ENCODE measurements at regions not wholly inside any gene's neighbourhood (a gene's known extent, or its start where the extent isn't known, plus 50 kb on each side); places are given as distances from the start of the nearest gene placed in this dataset.

- no peak for TF ChIP-seq REST (IDR thresholded peaks at IDR 0.05; ENCODE audit: unreplicated experiment)
These were observed 166.8 kb downstream of the SOX9 start (continued) for GRCh38 chr17:72287586-72287985.

- H3K4me2 ChIP-seq: no peak overlapping the region
- H3K9me2 ChIP-seq (ENCODE audit: insufficient read depth): peaks cover 24% of the 10 kb centered on the region
- H3K4me3 Mint-ChIP-seq: no peak overlapping the region
- H3K4me3 ChIP-seq: no peak overlapping the region
- peaks cover 4% of the 10 kb centered on the region for H3K27me3 Mint-ChIP-seq (ENCODE audit: insufficient read depth, low read depth, poor library complexity)
- H3K4me1 ChIP-seq (ENCODE audit: insufficient read depth): peaks cover 8% of the 10 kb centered on the region; the same call in 1 of the 2 replicates
- H4K20me1 ChIP-seq (replicated peaks; ENCODE audit: insufficient read depth): no peaks in the 10 kb centered on the region
- no peaks in the 10 kb centered on the region for H3K27me3 ChIP-seq (ENCODE audit: insufficient read depth)
- no peak overlapping the region for H3K27ac Mint-ChIP-seq
- H3K36me3 ChIP-seq (ENCODE audit: insufficient read depth): no peaks in the 10 kb centered on the region
- no peaks in the 10 kb centered on the region for H3K79me2 ChIP-seq (replicated peaks; ENCODE audit: insufficient read depth)
- ATAC-seq: no peak
- no peak for DNase-seq (ENCODE audit: low spot score)
- H3K4me1 Mint-ChIP-seq: peaks cover 4% of the 10 kb centered on the region
- H3K36me3 Mint-ChIP-seq (ENCODE audit: low read depth): no peaks in the 10 kb centered on the region
- H3F3A ChIP-seq (replicated peaks; ENCODE audit: low read depth): no peaks in the 10 kb centered on the region
- no peak overlapping the region for H3K27ac ChIP-seq (ENCODE audit: low read depth)
- H3K9me3 Mint-ChIP-seq: no peaks in the 10 kb centered on the region
- H2AFZ ChIP-seq: no peak overlapping the region
- TF ChIP-seq ZNF331 (CRISPR knock-in tag; IDR thresholded peaks at IDR 0.05; ENCODE audit: low read depth) (no peak), EZH2phosphoT487 (IDR thresholded peaks at IDR 0.05; ENCODE audit: unreplicated experiment) (no peak), EZH2 (IDR thresholded peaks at IDR 0.05; ENCODE audit: low read depth, unreplicated experiment) (no peak), CTCF (conservative IDR thresholded peaks at IDR 0.05; ENCODE audit: low read depth in 2 of 2) (no peak), ZNF114 (CRISPR knock-in tag; IDR thresholded peaks at IDR 0.05) (no peak)
These were observed 173.7 kb downstream of the SOX9 start for GRCh38 chr17:72294487-72294893.

- Histone ChIP-seq H3K4me2 (no peak overlapping the region), H3K9me2 (ENCODE audit: insufficient read depth) (peaks cover 21% of the 10 kb centered on the region), H3K79me2 (replicated peaks; ENCODE audit: insufficient read depth) (no peaks in the 10 kb centered on the region), H3K27me3 (ENCODE audit: insufficient read depth) (no peaks in the 10 kb centered on the region), H4K20me1 (replicated peaks; ENCODE audit: insufficient read depth) (no peaks in the 10 kb centered on the region), H3F3A (replicated peaks; ENCODE audit: low read depth) (no peaks in the 10 kb centered on the region), H2AFZ (no peak overlapping the region), H3K4me1 (ENCODE audit: insufficient read depth) (no peaks in the 10 kb centered on the region), H3K4me3 (no peak overlapping the region), H3K27ac (ENCODE audit: low read depth) (no peak overlapping the region), H3K36me3 (ENCODE audit: insufficient read depth) (no peaks in the 10 kb centered on the region)
- no peak for DNase-seq (ENCODE audit: low spot score)
- Mint-ChIP-seq H3K27me3 (ENCODE audit: insufficient read depth, low read depth, poor library complexity) (peaks cover 2% of the 10 kb centered on the region), H3K9me3 (no peaks in the 10 kb centered on the region), H3K36me3 (ENCODE audit: low read depth) (no peaks in the 10 kb centered on the region), H3K27ac (no peak overlapping the region), H3K4me1 (no peaks in the 10 kb centered on the region), H3K4me3 (no peak overlapping the region)
- ATAC-seq: no peak
- TF ChIP-seq EZH2 (IDR thresholded peaks at IDR 0.05; ENCODE audit: low read depth, unreplicated experiment) (no peak), STAT1 (IDR thresholded peaks at IDR 0.05; ENCODE audit: unreplicated experiment) (no peak), ZNF331 (CRISPR knock-in tag; IDR thresholded peaks at IDR 0.05; ENCODE audit: low read depth) (no peak), CTCF (conservative IDR thresholded peaks at IDR 0.05; ENCODE audit: low read depth in 2 of 2) (no peak), JUNB (IDR thresholded peaks at IDR 0.05; ENCODE audit: unreplicated experiment) (no peak), REST (IDR thresholded peaks at IDR 0.05; ENCODE audit: unreplicated experiment) (no peak), POLR2AphosphoS5 (IDR thresholded peaks at IDR 0.05; ENCODE audit: low read depth) (no peak), ETS1 (IDR thresholded peaks at IDR 0.05) (no peak), ZNF114 (CRISPR knock-in tag; IDR thresholded peaks at IDR 0.05) (no peak)
These were observed 175.1 kb downstream of the SOX9 start for GRCh38 chr17:72295916-72296315.

Measured in GM23338 (cell line).